GM21515 (cell line): ENCODE measurements at regions not wholly inside any gene's neighbourhood (a gene's known extent, or its start where the extent isn't known, plus 50 kb on each side); places are given as distances from the start of the nearest gene placed in this dataset.

Experiments used
- ATAC-seq: cut with Tn5 transposase; IDR thresholded peaks from one replicate; pipeline ENCODE4 v1.9.1; 2021; ENCODE audit not compliant: unreplicated experiment

DNA sequence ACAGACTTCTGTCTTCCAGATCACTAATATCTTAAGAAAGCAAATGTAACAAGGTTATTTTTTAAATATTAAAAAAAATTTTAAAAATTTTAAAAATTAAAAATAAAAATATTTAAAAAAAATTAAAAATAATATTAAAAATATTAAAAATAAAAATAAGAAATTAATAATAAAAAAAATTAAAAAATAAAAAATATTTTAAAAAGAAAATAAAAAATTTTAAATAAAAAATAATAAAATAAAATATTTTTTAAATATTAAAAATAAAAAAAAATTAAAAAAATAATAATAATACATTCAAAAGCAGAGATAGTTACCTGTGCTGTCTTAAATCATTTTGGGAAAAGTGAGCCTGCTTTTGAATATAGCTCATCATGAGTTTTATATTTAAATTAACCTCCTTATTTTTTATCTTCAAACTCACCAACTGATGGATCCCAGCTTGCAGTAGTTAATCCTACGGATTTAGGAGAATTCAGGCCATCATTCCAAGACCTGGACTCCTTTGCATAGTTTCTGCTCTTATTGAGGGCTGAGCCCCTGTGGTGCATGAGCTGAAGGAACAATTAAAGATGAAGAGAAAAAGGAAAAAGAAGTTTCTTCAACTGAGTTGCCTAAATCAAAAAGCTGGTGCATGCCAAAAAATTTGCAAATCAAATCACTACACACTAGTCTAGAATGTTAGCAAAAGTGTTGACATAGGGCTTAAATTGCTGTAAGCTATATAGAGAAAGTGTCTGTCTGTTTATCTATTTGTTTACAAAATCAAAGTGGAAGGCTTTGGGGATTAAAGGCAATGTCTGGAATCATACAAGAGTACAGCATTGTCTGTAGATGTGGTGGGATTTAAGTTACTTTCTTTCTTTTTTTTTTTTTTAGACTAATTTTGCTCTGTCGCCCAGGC lies 50.5 kb upstream of the ZNF438 start:
- ATAC-seq, result no peak

DNA sequence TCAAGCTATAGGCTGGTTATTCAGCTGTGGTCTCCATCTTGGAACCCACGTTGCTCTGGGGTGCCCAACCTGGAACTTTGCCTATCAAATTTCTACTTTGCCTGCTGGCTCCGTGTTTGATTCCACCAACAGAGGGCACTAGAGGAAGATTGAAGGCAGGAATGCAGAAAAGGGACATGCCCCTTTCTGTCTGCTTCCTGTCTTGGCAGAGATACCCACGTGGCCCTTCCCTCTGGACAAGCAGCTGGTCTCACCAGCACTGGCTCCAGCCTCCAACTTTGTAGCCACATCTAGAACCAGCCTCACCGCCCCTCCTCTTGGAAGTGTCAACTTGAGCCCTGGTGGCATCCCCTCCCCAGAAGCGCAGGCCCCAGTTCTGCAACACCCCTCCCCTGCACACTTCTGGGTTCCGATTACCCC lies 52.1 kb upstream of the ZNF438 start:
- no peak for ATAC-seq

DNA sequence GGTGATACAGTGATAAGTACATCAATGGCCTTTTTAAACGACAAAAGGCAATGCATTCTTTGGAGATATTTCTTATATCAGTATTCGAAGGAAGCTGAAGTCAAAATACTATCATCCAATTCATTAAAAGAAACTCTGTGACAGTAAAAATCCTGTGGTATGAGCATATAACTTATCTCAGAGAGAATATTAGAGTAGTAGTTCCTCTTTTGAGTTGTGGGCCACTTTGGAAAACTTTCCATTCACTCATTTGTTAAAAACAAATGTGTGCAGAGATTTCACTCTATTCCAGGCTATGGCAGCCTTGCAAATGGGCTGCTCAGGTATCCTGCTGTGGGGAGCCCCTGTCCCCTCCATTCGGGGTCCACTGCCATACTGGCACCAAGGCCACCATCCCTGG lies 55.3 kb upstream of the ZNF438 start:
- ATAC-seq, result no peak

DNA sequence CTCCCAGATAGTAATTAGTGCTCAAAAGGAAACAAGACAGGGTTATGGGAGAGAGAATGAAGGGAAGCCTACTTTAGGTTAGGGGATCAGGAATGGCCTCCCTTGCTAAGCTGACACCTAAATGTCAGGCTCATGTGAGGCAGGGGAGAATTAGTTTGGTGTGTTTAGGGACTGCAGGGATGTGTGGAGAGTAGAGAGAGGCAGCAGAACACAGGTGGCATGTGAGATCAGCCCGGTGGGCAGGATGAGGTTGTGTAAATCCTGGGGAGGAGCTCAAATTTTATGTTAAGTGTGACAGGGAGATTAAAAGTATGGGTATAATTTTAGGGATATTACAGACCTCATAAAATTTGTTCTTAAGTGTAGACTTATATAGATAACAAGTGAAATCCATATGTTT lies 56.2 kb upstream of the ZNF438 start:
- no peak for ATAC-seq

DNA sequence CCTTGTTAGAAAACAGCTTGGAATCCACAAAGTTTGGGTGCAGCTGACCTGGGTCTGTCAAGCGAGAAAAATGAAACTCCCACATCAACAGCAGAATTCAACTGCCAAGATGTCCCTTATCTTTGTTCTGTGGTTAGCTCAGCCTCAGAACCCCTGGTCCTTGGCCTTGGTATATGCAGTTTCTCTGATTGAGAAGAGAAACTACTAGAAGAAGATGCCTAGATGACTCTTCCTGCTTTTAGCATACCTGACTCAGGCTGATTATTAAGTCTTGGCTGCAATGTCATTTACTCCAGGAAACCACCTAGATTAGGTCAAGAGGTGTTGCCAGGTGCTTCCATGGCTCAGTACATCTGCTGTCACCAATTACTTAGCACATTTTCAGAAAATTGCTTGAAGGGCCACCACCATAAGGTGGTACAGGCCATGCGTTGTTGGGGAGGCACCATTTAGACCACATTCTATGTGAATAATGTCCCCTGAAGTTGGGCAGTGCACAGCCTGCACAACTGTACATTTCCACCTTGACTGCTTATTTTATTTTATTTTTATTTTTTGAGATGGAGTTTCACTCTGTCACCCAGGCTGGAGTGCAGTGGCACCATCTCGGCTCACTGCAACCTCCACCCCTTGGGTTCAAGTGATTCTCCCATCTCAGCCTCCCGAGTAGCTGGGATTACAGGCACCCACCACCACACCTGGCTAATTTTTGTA lies 59.4 kb upstream of the ZNF438 start:
- ATAC-seq, result peak; percentile 95

DNA sequence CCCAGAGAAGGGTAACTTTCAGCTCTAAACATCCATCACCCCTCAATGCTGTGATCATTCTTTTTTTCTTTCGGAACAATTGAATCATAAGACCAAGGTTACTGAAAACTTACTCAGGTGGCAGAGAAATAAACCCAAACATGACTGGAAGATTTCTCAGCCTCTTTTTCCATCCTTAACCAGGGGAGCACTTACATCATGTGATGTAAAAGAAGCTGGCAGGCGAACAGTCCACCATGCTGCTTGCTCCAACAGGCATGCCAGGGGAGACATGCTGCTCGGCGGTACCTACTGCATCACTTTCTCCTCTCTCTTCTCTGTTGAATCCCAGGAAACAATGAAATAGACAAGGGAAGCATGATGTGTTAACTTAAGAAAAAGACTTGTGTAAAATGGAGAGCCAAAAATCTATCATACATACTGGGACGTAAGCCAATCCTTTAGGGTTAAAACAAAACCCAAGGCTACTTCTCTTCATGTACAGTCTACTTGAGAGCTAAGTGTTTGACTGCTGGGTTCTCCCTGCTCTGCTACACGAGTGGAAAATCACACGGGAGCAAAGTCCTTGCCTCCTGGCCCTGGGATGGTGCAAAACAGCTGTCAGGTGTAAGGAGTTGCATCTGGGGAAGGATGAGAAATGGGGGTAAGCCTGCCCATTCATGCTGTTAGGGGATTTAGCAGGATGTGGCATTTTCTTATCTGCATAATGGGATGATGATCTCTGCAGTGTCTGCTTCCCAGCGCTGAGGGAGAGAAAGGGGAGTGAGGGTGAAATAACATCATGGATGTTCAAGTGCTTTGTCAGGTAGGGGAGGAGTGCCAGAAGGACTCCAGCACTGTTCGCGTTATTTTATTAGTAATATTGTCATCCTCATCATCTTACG lies 64.3 kb upstream of the ZNF438 start:
- ATAC-seq, result no peak

DNA sequence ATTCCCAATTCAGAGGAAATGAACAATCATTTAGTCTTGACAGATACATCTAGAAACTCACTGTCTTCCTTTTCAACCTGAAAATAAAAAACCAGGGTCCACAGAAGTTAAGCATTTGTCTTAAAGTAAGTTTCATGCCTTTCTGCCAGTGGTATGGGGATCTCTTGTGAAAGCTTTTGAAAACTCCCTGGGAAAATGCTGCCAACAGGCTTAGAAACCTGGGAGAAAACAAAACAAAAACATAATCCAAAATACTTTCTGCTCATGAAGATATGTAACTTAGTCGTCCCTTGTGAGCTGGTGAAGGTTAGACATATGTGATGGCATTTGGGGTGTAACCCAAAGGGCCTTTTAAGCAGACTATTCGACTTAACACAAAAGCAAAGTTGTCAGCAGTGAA lies 66.4 kb upstream of the ZNF438 start:
- no peak for ATAC-seq

DNA sequence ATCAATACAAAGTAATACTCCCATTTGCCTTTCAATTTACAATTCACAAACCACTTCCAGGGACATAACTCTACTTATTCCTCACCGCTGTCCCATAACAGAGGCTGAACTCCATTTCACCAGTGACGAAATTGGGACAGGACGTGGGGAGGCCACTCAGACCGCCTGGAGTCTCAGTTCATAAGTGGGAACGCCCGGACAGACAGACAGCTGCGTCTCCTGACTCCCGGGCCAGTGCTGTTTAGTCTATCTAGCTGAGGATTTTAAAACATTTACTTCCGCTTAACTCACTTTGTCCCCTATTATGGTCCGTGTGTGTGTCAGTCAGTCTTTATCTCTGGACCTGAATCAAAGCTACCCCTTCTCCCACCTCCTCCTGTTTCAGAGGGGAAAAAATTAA lies 67.4 kb upstream of the ZNF438 start:
- ATAC-seq, result no peak

DNA sequence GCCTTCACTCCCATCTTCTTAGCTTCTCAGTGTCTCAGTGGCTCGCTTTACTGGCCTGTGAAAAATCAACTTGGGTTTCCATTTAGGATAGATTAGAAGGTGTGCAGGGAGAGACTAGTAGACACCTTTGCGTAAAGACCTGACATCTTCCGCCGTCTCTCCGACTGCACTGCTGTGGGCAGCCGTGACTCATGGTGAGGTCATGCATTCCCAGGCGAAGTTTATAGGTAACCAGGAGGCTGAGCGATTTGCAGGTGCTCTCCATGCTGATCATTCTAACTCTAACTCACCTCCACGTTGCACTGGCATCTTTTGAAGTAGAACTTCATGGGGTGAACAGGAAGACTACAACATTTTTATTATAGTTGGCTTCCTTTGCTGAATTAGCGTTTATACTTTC lies 68.0 kb upstream of the ZNF438 start:
- ATAC-seq, result no peak

DNA sequence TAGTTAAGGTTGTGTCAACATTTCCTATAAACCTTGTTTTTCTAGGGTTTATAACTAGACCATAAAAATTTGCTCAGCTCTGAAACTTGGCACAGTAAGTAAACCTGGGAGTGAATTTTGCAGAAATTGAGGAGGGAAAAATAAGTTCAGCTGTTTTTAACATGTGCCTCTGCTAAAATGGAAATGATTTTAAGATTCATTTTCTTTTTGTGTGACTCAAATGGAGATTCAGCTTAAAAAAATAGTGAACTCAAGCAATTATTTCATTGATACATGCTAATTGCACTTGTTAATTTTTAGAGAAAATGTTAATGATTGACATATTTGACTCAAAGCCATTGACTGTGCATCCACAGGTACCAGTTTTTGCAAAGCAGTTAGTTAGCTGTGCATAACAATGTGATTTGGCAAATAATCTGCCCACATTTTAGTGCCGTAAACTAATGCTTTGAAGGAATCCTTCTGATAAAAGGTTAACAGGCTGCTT lies 68.5 kb upstream of the ZNF438 start:
- no peak for ATAC-seq

DNA sequence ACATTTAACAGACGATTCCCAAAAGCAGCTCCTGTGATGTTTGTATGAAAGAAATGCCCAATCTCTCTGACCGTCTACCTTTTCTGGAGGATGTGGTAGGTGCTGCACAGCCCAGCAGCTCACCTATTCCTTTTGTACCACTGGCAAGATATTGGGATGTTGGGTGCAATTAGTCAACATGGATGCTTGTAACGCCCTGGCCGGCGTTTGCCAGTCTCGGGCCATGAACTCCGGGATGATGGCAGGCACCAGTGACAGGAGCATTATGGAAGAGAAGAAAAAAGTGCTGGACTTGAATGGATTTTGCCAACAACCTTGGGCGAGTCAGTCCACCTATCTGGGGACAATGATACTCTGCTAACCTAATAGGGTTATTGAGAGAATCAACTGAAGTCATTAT lies 69.0 kb upstream of the ZNF438 start:
- no peak for ATAC-seq

DNA sequence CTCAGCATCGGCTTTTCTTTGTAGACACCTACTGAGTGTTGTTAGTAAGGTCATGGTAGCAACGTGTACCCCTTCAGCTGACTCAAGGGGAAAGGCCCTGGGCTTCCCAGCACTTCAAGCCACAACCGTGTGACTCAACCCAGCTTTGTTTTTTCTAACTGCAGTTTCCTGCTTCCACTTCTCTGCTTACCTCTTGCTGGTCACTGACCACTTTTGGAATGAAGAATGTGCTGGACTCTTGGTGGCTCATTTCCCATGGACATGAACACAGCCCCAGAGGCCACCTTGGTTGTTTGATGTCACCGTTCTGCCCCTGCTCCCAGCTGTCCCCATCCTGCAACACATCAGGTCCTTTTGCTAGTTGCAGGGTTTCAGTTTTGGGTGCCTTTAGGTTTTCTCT lies 69.5 kb upstream of the ZNF438 start:
- peak; percentile 70 for ATAC-seq

DNA sequence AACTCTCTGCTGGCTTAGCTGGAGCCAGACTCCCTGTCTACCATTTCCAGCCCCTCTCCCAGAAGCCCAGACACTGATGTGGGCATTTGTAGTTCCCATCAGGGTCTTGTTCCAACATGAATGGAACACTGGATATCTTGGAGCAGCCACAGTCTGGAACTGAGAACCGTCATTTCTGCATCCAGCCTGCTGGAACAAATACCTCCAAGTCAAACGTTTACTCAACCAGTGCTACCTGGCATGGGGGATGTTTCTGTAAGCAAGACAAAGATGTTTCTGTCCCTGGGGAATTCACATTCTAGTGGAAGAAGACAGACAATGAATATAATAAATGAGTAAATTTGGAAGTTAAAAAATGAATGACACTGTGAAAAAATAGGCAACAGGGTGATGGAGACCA lies 70.8 kb upstream of the ZNF438 start:
- no peak for ATAC-seq

DNA sequence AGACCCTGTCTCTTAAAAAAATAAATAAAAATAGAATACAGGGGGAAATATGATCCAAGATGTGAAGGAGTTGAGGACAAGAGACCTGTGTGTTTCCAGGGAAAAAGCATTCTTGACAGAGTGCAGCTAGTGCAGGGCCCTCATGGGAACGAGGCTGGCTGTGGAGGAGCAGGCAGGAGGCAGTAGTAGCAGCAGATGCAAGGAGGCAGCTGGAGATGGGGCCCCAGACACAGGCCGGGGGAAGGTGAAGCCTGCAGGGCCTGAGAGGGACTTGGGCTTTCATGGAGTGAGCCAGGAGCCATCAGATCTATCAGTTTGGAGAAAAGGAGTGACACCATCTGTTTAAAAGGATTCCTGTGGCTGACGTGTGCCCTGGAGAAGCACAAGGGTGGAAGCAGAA lies 71.4 kb upstream of the ZNF438 start:
- no peak for ATAC-seq

DNA sequence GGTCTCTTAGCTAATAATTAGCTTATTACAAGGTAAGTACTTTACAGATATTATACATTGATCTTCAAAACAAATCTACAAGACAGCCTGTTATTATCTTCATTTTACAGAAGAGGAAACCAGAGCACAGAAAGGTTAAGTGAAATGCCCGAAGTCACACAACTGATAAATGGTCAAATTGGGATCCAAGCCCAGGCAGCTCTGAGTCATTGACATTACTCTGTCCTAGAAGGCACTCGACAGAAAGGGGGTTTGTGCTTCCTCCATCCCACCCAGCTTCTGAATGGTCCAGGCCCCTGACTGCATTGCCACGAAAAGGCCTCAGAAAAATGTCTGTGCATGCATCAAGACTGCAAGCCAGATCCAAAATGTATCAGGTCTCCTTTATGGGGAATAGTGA lies 81.3 kb upstream of the ZNF438 start:
- ATAC-seq, result no peak

DNA sequence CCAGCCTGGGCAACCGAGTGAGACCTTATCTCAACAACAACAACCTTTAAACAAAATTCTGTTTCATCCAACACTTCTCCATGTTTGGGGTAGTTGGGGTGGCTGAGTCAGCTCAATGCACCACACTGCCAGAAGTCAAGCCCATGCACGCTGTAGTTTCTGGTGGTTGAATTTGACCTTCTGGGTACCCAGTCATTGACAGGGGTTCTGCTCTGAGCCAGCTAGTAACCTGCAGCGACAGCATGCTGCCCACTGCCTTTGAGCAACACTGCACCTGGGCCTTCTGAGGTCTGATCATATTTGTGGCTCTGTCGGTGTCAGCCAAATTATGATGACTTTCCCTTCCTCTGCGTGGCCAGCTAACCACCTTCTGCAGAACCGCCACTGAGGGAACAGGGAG lies 84.6 kb upstream of the ZNF438 start:
- no peak for ATAC-seq

DNA sequence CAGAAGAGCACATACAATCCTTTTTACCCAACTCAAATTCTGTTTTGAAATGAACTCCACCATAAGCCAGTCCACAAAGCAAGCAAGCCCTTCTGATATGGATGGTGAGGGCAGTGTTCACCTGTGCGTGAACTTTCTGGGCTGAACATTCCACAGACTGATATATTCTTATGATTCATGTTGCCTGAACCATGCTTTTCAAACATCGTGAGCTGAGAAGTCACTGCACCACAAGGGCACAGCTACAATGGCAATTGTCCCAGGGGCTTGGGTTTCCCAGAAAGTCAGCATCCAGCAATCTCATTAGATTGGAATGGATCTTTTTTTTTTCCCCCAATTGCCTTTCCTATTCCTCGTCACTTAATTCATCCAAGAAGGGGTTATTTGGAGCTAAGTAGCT lies 86.9 kb upstream of the ZNF438 start:
- ATAC-seq, result no peak

DNA sequence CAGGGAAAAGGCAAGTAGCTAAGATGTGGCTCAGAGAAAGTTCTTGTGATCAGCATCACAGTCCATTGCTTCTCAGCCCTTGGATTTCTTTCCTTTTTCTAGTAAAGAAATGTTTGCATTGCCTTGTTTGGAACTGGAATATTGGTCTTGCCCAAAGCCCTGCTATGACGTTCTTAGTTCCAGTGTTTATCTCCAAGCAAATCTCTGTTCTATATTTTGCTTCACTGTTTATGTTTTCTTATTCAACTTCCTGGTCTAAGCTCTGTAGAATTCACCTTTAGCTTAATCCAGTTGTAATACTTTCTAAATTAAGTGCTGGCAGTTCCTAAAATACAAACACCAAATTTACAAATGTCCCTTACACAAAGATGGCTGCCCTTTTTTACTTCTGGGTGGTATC lies 88.7 kb upstream of the ZNF438 start:
- ATAC-seq, result no peak

DNA sequence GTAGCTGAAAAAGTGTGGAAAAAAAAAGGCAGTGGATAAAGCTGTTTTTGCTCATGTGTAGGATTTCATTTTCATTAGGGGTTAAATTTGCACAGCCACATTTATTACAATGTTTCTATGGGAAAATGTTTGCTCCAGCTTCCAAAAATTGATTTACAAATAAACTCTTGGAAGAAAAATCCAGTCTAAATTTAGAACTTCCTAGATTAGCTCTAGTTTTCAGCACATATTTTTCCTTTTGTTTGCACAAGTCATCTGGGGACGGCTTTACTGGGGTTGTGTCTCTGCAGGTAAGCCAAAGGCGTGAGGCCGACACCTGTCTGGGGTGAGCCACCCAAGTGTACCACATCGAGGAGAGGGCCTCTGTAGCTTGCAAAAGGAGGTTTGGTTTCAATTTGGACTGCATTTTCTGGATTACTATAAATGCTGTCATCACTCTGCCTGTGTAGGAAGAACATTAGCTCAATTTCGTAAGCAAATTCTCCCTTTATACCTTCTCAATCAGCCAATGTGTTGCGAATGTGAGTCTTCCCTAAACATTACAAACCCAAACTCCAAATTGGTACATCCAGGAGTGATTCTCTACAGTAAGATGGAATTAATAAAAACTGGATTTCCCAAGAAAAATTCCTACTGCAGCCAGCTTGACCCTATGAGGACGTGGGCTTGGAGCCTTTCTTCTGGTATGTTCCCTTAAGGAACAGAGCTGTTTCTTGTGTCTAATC lies 89.5 kb upstream of the ZNF438 start:
- ATAC-seq, result no peak

DNA sequence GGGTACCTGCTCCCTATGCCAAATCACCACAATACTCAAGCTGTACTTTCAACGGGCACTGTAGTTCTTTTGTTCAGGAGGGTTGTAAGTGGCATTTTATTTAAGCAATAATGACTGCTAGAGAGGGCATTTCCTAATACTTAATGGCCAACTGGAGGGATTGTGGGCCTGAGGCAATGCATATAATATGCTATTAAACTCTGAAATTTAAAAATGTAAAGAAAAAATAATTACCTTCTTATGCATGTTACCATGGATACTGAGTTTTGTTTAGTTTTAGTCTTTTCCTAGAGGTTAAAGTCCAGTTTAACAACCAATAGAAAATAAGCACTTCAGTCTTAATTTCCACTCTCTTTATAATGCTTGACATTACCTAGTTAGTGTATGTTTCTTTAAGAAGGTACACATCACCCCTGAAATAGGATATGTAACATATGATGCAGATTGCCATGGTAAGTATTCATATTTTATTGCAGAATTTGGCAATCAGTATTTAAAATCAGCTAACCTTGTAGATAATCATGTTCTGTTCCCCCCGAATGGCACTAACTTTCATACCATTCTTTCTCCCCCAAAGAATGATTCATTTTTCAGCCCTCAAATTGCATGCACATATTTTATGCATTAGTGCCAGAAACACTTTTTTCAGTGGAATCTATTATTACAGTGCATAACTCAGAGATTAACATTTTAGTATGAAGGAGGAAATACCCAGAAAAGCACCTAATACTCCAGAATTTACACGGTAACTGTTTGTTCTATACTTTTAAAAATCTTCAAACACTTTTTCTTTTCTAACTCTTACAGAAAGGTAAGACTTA lies 90.3 kb upstream of the ZNF438 start:
- ATAC-seq, result no peak
